Endodermal cell (in vitro differentiated cells): ENCODE measurements at regions not wholly inside any gene's neighbourhood (a gene's known extent, or its start where the extent isn't known, plus 50 kb on each side); places are given as distances from the start of the nearest gene placed in this dataset.

Source experiments
- DNase-seq: peaks from one replicate; pipeline ENCODE4 v3.0.0-alpha.2; 2017
- H3K27ac ChIP-seq: 2 replicates; pipeline ENCODE4 v1.5.1; 2013; ENCODE audit warnings: mild to moderate bottlenecking, low read depth, low read length, moderate library complexity
- H3K27me3 ChIP-seq: 2 replicates; pipeline ENCODE4 v1.6.1; 2013; ENCODE audit warnings: mild to moderate bottlenecking, low read length, moderate library complexity; ENCODE audit not compliant: insufficient read depth, control insufficient read depth, poor library complexity, severe bottlenecking
- H3K36me3 ChIP-seq: 2 replicates; pipeline ENCODE4 v1.7.0; 2013; ENCODE audit warnings: mild to moderate bottlenecking, low read length, moderate library complexity; ENCODE audit not compliant: control insufficient read depth, insufficient read depth
- H3K4me1 ChIP-seq: one replicate; pipeline ENCODE4 v1.7.0; 2013; ENCODE audit warnings: low read length; ENCODE audit not compliant: control insufficient read depth, insufficient read depth
- H3K4me3 ChIP-seq: 2 replicates; pipeline ENCODE4 v1.5.1; 2013; ENCODE audit warnings: mild to moderate bottlenecking, low read length, moderate library complexity
- H3K9ac ChIP-seq: 2 replicates; pipeline ENCODE4 v1.6.1; 2013; ENCODE audit warnings: mild to moderate bottlenecking, low read length, moderate library complexity; ENCODE audit not compliant: poor library complexity, severe bottlenecking; ENCODE audit errors: extremely low read depth
- H3K9me3 ChIP-seq: 2 replicates; pipeline ENCODE4 v1.6.1; 2013; ENCODE audit warnings: mild to moderate bottlenecking, low read length, moderate library complexity; ENCODE audit not compliant: control insufficient read depth
- H3K27ac Mint-ChIP-seq: 2 replicates; pipeline ENCODE4 v1.8.0; 2020; ENCODE audit warnings: mixed read lengths
- H3K27me3 Mint-ChIP-seq: 2 replicates; pipeline ENCODE4 v1.8.0; 2021; ENCODE audit warnings: mild to moderate bottlenecking, mixed read lengths; ENCODE audit not compliant: insufficient read depth
- H3K36me3 Mint-ChIP-seq: 2 replicates; pipeline ENCODE4 v1.8.0; 2020; ENCODE audit warnings: low read depth, mixed read lengths
- H3K4me1 Mint-ChIP-seq: 2 replicates; pipeline ENCODE4 v1.8.0; 2020; ENCODE audit warnings: mixed read lengths
- H3K4me3 Mint-ChIP-seq: 2 replicates; pipeline ENCODE4 v1.8.0; 2020; ENCODE audit warnings: mild to moderate bottlenecking, moderate library complexity, mixed read lengths
- H3K9me3 Mint-ChIP-seq: 2 replicates; pipeline ENCODE4 v1.8.0; 2020; ENCODE audit warnings: mild to moderate bottlenecking, mixed read lengths
- WGBS, 2 experiments: methylation state at CpG; one replicate each; pipeline versions ENCODE4 v1.1.5 to v1.1.7; 2013; ENCODE audit warnings: missing lambda C conversion rate in 2 of 2, mixed read lengths in 1 of 2; ENCODE audit not compliant: insufficient coverage in 1 of 2, insufficient read length in 1 of 2; 5-methylcytosine and 5-hydroxymethylcytosine counted together
- TF ChIP-seq, protein P1 (sequence below): fragments of 200-600 bp; sonication (generic); conservative IDR thresholded peaks from 2 replicates; pipeline ENCODE4 v1.5.0; 2021; ENCODE audit warnings: antibody characterized with exemption, mild to moderate bottlenecking

DNA sequence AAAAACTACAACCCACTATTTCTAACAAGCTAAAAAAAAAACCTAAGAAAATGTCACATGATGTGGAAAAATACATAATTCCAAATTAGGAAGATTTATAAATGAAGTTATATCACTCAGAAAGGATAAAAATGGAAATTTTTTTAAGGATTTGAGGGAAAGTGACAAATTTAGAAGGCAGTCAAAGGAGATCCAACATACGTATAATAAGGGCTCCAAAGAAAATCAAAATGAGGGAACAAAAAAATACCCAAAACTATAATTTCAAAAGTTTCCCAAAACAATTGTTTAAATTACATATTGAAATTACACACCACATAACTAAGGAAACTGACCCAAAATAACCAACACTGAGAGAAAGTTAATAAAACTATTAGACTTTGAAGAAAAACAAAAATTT is 381.1 kb upstream of the KAZN start:
- Mint-ChIP-seq H3K27me3 (no peaks in the 10 kb centered on the region), H3K27ac (no peak overlapping the region), H3K9me3 (peaks cover 16% of the 10 kb centered on the region), H3K4me1 (no peaks in the 10 kb centered on the region), H3K36me3 (no peaks in the 10 kb centered on the region), H3K4me3 (no peak overlapping the region)
- H3K9me3 ChIP-seq: peaks cover 13% of the 10 kb centered on the region
- H3K4me1 ChIP-seq: no peaks in the 10 kb centered on the region
- WGBS, 2 experiments: 83% methylated on average over 1 of the region's 1 CpG; no CpG with 5 or more reads in 1 of the 2 experiments
- H3K27ac ChIP-seq: no peak overlapping the region
- no peaks in the 10 kb centered on the region for H3K36me3 ChIP-seq
- H3K9ac ChIP-seq: no peak overlapping the region
- H3K27me3 ChIP-seq: no peaks in the 10 kb centered on the region
- no peak for DNase-seq
- TF ChIP-seq, protein P1, sequence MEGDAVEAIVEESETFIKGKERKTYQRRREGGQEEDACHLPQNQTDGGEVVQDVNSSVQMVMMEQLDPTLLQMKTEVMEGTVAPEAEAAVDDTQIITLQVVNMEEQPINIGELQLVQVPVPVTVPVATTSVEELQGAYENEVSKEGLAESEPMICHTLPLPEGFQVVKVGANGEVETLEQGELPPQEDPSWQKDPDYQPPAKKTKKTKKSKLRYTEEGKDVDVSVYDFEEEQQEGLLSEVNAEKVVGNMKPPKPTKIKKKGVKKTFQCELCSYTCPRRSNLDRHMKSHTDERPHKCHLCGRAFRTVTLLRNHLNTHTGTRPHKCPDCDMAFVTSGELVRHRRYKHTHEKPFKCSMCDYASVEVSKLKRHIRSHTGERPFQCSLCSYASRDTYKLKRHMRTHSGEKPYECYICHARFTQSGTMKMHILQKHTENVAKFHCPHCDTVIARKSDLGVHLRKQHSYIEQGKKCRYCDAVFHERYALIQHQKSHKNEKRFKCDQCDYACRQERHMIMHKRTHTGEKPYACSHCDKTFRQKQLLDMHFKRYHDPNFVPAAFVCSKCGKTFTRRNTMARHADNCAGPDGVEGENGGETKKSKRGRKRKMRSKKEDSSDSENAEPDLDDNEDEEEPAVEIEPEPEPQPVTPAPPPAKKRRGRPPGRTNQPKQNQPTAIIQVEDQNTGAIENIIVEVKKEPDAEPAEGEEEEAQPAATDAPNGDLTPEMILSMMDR: no peak
- no peak overlapping the region for H3K4me3 ChIP-seq

DNA sequence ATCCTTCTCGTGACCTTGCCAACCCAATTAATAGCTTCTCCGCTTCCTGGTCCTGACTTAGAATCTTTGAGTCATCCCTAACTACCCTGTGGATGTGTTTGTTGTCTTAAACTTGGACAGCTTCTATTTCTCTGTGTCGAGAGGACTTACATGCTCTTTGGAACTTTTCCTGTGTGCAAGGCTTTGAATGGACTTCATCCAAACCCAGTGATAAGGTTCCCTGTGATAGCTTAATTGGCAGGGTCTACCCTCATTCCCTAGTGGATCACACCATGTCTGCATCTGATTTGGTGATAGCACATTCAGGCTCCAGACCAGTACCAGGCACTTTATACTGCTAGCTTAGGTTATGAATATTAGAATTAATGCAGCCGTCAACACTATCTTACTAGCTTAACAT is 378.2 kb upstream of the KAZN start:
- Histone ChIP-seq H3K36me3 (no peaks in the 10 kb centered on the region), H3K9me3 (peaks cover 13% of the 10 kb centered on the region), H3K4me1 (no peaks in the 10 kb centered on the region), H3K27me3 (no peaks in the 10 kb centered on the region), H3K27ac (no peak overlapping the region), H3K4me3 (no peak overlapping the region), H3K9ac (no peak overlapping the region)
- no peak overlapping the region for H3K27ac Mint-ChIP-seq
- no peaks in the 10 kb centered on the region for H3K4me1 Mint-ChIP-seq
- TF ChIP-seq, protein P1: no peak
- WGBS, 2 experiments: 94 to 96% methylated on average over 3 to 4 of the region's 4 CpGs
- H3K27me3 Mint-ChIP-seq: peaks cover 5% of the 10 kb centered on the region
- H3K4me3 Mint-ChIP-seq: no peak overlapping the region
- DNase-seq: no peak
- no peaks in the 10 kb centered on the region for H3K36me3 Mint-ChIP-seq
- H3K9me3 Mint-ChIP-seq: peaks cover 16% of the 10 kb centered on the region

DNA sequence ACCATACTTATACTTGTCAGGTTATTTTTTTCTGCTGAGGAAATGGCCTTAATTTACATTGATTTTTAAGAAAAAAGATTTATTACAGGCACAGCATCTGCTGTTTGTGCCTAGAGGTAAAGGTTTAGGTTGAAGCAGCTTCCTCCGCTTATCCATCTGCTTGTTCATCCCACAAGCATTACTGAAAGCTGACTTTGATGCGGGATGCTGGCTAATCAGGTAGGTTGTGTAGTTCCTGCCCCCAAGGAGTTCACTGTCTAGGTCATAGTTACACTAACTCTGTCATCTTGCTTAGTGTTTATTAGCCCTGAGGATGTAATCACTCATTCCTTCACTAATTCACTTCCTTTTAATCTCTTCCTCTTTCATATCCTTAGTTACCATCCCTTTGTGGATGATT is 377.7 kb upstream of the KAZN start:
- no peaks in the 10 kb centered on the region for H3K27me3 ChIP-seq
- Mint-ChIP-seq H3K4me3 (no peak overlapping the region), H3K27me3 (peaks cover 5% of the 10 kb centered on the region), H3K4me1 (no peaks in the 10 kb centered on the region), H3K27ac (no peak overlapping the region), H3K36me3 (no peaks in the 10 kb centered on the region), H3K9me3 (peaks cover 16% of the 10 kb centered on the region)
- WGBS, 2 experiments: 90 to 100% methylated on average over 1 to 2 of the region's 2 CpGs
- H3K4me1 ChIP-seq: no peaks in the 10 kb centered on the region
- H3K9ac ChIP-seq: no peak overlapping the region
- H3K27ac ChIP-seq: no peak overlapping the region
- peaks cover 13% of the 10 kb centered on the region for H3K9me3 ChIP-seq
- TF ChIP-seq, protein P1: no peak
- DNase-seq: no peak
- H3K4me3 ChIP-seq: no peak overlapping the region
- H3K36me3 ChIP-seq: no peaks in the 10 kb centered on the region
